Body of pancreas (tissue), 4 donors: ENCODE measurements at regions not wholly inside any gene's neighbourhood (a gene's known extent, or its start where the extent isn't known, plus 50 kb on each side); places are given as distances from the start of the nearest gene placed in this dataset.

Source experiments
- ATAC-seq: fragments of 150-250 bp; one replicate; pipeline ENCODE4 v1.9.1; 2016
- DNase-seq, 4 donors: peaks; one replicate each; pipeline ENCODE4 v3.0.0-alpha.2; 2019
- H3K27ac ChIP-seq, 4 donors: fragments of 200-600 bp; sonication (generic); 1 replicate in 3 of 4; 2 replicates in 1 of 4; pipeline versions ENCODE4 v1.5.1 to v1.6.1; 2016 to 2019; ENCODE audit warnings: mild to moderate bottlenecking in 1 of 4, mixed read lengths in 1 of 4, moderate library complexity in 1 of 4
- H3K27me3 ChIP-seq, 2 donors: fragments of 200-600 bp; sonication (generic); one replicate each; pipeline ENCODE4 v1.6.0; 2016; ENCODE audit warnings: mild to moderate bottlenecking in 1 of 2
- H3K36me3 ChIP-seq, 2 donors: fragments of 200-600 bp; sonication (generic); replicated peaks in 1 of 2; 2 replicates each; pipeline ENCODE4 v1.5.1; 2016; ENCODE audit warnings: low read depth in 2 of 2; ENCODE audit not compliant: insufficient read depth in 1 of 2
- H3K4me1 ChIP-seq: fragments of 200-600 bp; sonication (generic); one replicate; pipeline ENCODE4 v1.6.0; 2016
- H3K4me3 ChIP-seq, 2 donors: fragments of 200-600 bp; sonication (generic); 1 replicate in 1 of 2; 2 replicates in 1 of 2; pipeline ENCODE4 v1.5.1; 2016 to 2019
- H3K9me3 ChIP-seq, 3 donors: fragments of 200-600 bp; sonication (generic); 1 replicate in 2 of 3; 2 replicates in 1 of 3; pipeline ENCODE4 v1.5.1; 2016
- POLR2A ChIP-seq, 3 donors: fragments of 450-650 bp; IDR thresholded peaks; one replicate each; pipeline ENCODE4 v1.6.1; 2016; ENCODE audit warnings: antibody characterized with exemption in 3 of 3, mild to moderate bottlenecking in 2 of 3
- WGBS, 2 donors: methylation state at CpG; one replicate each; pipeline ENCODE4 v1.1.5; 2017; 5-methylcytosine and 5-hydroxymethylcytosine counted together
- intact Hi-C: fragments of 100-400 bp; cut with DNase I; formaldehyde crosslinking; loops from one replicate; pipeline ENCODE4 v1.15.1; 2023
- TF ChIP-seq, protein P1 (sequence below), 7 experiments: fragments of 450-650 bp in 4 of 7; fragments of 200-600 bp in 3 of 7; sonication (generic) in 3 of 7; IDR thresholded peaks; one replicate each; pipeline ENCODE4 v1.5.1; 2016 to 2019; ENCODE audit warnings: antibody characterized with exemption in 7 of 7

DNA sequence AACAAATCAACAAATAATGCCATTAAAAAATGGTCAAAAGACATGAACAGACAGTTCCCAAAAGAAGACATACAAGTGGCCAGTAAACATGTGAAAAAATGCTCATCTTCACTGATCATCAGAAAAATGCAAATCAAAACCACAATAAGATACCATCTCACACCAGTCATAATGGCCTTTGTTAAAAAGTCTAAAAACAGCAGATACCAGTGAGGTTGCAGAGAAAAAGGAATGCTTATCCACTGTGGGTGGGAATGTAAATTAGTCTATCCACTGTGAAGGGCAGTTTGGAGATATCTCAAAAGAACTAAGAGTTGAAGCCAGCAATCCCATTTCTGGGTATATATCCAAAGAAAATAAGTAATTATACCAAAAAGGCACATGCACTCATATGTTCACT lies 668.1 kb upstream of the CPEB2 start:
- Histone ChIP-seq H3K9me3 (no peaks in the 10 kb centered on the region), H3K27ac (no peak overlapping the region), H3K27me3 (no peaks in the 10 kb centered on the region), H3K4me3 (no peak overlapping the region), H3K36me3 (no peaks in the 10 kb centered on the region), H3K4me1 (no peaks in the 10 kb centered on the region)
- TF ChIP-seq, protein P1, sequence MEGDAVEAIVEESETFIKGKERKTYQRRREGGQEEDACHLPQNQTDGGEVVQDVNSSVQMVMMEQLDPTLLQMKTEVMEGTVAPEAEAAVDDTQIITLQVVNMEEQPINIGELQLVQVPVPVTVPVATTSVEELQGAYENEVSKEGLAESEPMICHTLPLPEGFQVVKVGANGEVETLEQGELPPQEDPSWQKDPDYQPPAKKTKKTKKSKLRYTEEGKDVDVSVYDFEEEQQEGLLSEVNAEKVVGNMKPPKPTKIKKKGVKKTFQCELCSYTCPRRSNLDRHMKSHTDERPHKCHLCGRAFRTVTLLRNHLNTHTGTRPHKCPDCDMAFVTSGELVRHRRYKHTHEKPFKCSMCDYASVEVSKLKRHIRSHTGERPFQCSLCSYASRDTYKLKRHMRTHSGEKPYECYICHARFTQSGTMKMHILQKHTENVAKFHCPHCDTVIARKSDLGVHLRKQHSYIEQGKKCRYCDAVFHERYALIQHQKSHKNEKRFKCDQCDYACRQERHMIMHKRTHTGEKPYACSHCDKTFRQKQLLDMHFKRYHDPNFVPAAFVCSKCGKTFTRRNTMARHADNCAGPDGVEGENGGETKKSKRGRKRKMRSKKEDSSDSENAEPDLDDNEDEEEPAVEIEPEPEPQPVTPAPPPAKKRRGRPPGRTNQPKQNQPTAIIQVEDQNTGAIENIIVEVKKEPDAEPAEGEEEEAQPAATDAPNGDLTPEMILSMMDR (IDR thresholded peaks at IDR 0.05): no peak
- no peak for TF ChIP-seq POLR2A (IDR thresholded peaks at IDR 0.05)
- intact Hi-C loops: no loop called here
- no peak for ATAC-seq
- DNase-seq: no peak

DNA sequence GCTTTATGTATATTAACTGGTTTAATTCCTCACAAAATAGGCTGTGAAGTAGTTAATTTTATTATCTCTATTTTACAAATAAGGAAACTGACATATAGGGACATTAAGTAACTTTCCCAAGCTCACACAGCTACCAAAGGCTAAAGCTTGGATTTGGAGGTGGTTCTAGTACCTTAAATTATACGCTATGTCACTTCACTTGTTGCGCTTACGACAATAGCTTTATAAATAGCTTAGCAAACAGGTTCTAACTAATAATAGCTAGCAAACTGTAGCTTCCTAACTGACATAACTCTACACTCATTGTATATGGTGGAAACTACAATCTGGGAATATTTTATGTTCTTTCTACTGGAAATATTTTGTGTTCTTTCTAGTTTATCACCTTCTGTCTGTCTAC lies 666.4 kb upstream of the CPEB2 start:
- Histone ChIP-seq H3K27ac (no peak overlapping the region), H3K9me3 (no peaks in the 10 kb centered on the region), H3K4me1 (no peaks in the 10 kb centered on the region), H3K4me3 (no peak overlapping the region), H3K36me3 (no peaks in the 10 kb centered on the region), H3K27me3 (no peaks in the 10 kb centered on the region)
- DNase-seq (no peak), ATAC-seq (no peak)
- intact Hi-C loops: no loop called here
- 93 to 96% methylated on average over 3 of the region's 3 CpGs for WGBS, 2 donors
- TF ChIP-seq, protein P1 (IDR thresholded peaks at IDR 0.05): no peak
- no peak for TF ChIP-seq POLR2A (IDR thresholded peaks at IDR 0.05)

DNA sequence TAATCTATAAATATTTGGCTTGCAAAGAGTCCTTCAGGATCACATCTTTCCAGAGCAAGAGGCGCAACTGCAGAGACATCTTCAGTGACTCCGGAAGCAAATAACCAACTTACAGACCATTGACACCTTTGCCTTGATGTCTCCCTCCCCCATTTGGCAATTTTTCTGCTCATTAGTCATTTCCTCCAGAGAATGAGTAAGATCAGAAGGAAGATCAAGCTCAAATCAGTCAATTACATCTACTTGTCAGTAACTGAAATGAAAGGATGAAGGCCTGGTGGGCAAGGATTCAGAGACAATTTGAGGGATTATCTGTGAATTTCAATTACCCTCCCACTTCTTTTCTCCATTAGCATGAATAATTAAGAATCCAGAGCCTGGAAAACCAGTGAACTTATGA lies 665.6 kb upstream of the CPEB2 start:
- Histone ChIP-seq H3K4me3 (no peak overlapping the region), H3K27ac (no peak overlapping the region), H3K27me3 (no peaks in the 10 kb centered on the region), H3K9me3 (no peaks in the 10 kb centered on the region), H3K4me1 (no peaks in the 10 kb centered on the region), H3K36me3 (no peaks in the 10 kb centered on the region)
- intact Hi-C loops: no loop called here
- WGBS, 2 donors: 46 to 61% methylated on average over 2 of the region's 2 CpGs
- TF ChIP-seq, protein P1 (IDR thresholded peaks at IDR 0.05): no peak
- no peak for TF ChIP-seq POLR2A (IDR thresholded peaks at IDR 0.05)
- DNase-seq (no peak), ATAC-seq (no peak)

DNA sequence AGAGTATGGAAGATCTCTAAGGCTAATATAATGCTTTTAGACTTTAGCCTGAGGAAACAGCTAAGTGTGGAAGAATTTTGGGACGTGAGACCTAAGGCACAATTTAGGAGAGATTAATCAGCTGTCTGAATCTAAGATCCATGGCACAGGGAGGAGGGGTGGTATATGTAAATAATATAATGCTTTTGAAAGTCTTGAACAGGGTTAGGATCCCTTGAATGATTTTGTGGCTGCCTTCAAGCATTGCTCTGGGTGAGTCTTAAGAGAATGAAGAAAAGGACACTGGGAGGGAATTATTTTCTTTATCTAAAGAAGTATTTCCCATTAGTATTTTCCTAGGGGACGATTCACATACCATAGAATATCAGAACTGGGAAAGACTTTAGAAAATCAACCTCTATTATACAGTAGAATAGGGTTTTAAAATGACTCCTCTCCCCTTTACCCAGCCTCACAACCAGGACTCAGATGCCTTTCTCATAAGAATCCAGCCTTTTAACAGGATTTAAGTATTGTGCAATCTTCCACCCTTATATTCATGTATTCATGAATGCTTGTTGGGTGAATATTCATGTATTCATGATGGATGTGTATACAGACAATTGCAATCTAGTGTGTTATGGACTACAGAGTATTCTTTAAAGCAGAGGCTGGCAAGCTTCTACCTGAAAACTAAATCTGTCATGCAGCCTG lies 664.2 kb upstream of the CPEB2 start:
- H3K4me1 ChIP-seq: no peaks in the 10 kb centered on the region
- DNase-seq: no peak
- no peaks in the 10 kb centered on the region for H3K36me3 ChIP-seq
- TF ChIP-seq POLR2A (IDR thresholded peaks at IDR 0.05): no peak
- TF ChIP-seq, protein P1 (IDR thresholded peaks at IDR 0.05): no peak
- no peak for ATAC-seq
- H3K27ac ChIP-seq: no peak overlapping the region
- intact Hi-C loops: no loop called here
- H3K27me3 ChIP-seq: no peaks in the 10 kb centered on the region
- H3K4me3 ChIP-seq: no peak overlapping the region
- WGBS, 2 donors: 53 to 56% methylated on average over 2 of the region's 2 CpGs
- no peaks in the 10 kb centered on the region for H3K9me3 ChIP-seq

DNA sequence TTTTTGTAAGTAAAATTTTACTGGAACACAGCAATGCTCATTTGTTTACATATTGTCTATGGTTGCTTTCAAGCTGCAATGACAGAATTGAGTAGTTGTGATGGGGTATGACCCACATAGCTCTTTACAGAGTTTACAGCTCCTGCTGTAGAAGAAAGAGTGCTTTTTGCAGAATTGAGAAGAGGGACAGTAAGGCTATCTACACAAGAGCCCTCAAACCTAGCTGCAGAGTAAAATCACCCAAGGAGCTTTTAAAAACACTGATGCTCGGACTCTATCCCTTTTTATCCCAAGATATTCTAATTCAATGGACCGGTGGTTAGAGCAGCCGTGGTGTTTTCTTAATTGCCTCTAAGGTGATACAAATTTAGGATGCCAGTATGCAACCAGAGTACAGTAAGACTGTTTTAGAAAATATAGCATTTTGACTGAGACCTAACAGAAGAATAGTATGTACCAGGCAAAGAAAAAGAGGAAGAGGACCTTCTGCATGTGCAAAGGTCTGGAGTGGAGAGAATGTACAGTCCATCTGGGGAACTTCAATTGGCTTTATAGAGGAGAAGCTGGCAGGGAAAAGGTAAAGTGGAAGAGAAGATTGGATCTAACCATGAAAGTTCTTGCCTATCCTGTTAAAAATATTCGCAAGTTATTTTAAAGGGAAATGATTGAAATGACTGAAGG lies 663.6 kb upstream of the CPEB2 start:
- no peak for ATAC-seq
- H3K36me3 ChIP-seq: no peaks in the 10 kb centered on the region
- no peaks in the 10 kb centered on the region for H3K4me1 ChIP-seq
- TF ChIP-seq POLR2A (IDR thresholded peaks at IDR 0.05): no peak
- TF ChIP-seq, protein P1 (IDR thresholded peaks at IDR 0.05): no peak
- no peak overlapping the region for H3K27ac ChIP-seq
- intact Hi-C loops: no loop called here
- no peaks in the 10 kb centered on the region for H3K27me3 ChIP-seq
- H3K4me3 ChIP-seq: no peak overlapping the region
- WGBS, 2 donors: 77 to 80% methylated on average over 4 of the region's 4 CpGs
- H3K9me3 ChIP-seq: no peaks in the 10 kb centered on the region
- no peak for DNase-seq
